ENCODE measurements at regions not wholly inside any gene's neighbourhood (a gene's known extent, or its start where the extent isn't known, plus 50 kb on each side); places are given as distances from the start of the nearest gene placed in this dataset.

- TF ChIP-seq NR4A1 (CRISPR knock-in tag; IDR thresholded peaks at IDR 0.05) (no peak), NR4A1 (tag; IDR thresholded peaks at IDR 0.05) (0 out of 2 replicates have a peak, but pooled peaks have one; percentile 21), HDAC6 (IDR thresholded peaks at IDR 0.05; ENCODE audit: low read depth, low read length) (no peak), ARID2 (IDR thresholded peaks at IDR 0.05) (no peak), MTA3 (IDR thresholded peaks at IDR 0.05; ENCODE audit: borderline replicate concordance) (no peak), MAFG (tag; conservative IDR thresholded peaks at IDR 0.05) (peak; percentile 99), HMGN3 (IDR thresholded peaks at IDR 0.05; ENCODE audit: borderline replicate concordance, extremely low read depth, insufficient read length, low read depth, low read length) (peak; percentile 23), TEAD4 (IDR thresholded peaks at IDR 0.05; ENCODE audit: low read length) (peak; percentile 75), TEAD4 (CRISPR knock-in tag; IDR thresholded peaks at IDR 0.05; ENCODE audit: borderline replicate concordance) (no peak), U2AF2 (optimal IDR thresholded peaks at IDR 0.05; ENCODE audit: low read depth, low read length) (no peak), MYBL2 (IDR thresholded peaks at IDR 0.05; ENCODE audit: low read depth) (no peak), MYBL2 (CRISPR knock-in tag; IDR thresholded peaks at IDR 0.05; ENCODE audit: borderline replicate concordance) (no peak), RBM34 (IDR thresholded peaks at IDR 0.05; ENCODE audit: borderline replicate concordance, insufficient read depth, low read length) (no peak), XRCC5 (IDR thresholded peaks at IDR 0.05; ENCODE audit: low read depth, low read length) (peak; percentile 66; the same call in 1 of the 2 replicates), NUFIP1 (IDR thresholded peaks at IDR 0.05; ENCODE audit: partially characterized antibody) (no peak), KLF13 (tag; IDR thresholded peaks at IDR 0.05; ENCODE audit: borderline replicate concordance, low read depth) (no peak), NELFE (IDR thresholded peaks at IDR 0.05; ENCODE audit: insufficient read depth, insufficient read length) (no peak), RCOR1 (IDR thresholded peaks at IDR 0.05; ENCODE audit: borderline replicate concordance in 1 of 2, low read depth in 2 of 2, low read length in 2 of 2) (peak in 1 of 2 experiments; percentile 69; a peak in 2 of 4 replicates), ZNF644 (tag; IDR thresholded peaks at IDR 0.05; ENCODE audit: low read depth) (peak; percentile 75; the same call in 1 of the 2 replicates)
- TF ChIP-seq, protein P1, sequence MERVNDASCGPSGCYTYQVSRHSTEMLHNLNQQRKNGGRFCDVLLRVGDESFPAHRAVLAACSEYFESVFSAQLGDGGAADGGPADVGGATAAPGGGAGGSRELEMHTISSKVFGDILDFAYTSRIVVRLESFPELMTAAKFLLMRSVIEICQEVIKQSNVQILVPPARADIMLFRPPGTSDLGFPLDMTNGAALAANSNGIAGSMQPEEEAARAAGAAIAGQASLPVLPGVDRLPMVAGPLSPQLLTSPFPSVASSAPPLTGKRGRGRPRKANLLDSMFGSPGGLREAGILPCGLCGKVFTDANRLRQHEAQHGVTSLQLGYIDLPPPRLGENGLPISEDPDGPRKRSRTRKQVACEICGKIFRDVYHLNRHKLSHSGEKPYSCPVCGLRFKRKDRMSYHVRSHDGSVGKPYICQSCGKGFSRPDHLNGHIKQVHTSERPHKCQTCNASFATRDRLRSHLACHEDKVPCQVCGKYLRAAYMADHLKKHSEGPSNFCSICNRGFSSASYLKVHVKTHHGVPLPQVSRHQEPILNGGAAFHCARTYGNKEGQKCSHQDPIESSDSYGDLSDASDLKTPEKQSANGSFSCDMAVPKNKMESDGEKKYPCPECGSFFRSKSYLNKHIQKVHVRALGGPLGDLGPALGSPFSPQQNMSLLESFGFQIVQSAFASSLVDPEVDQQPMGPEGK (CRISPR knock-in tag; IDR thresholded peaks at IDR 0.05; ENCODE audit: borderline replicate concordance), result no peak
- TF ChIP-seq, protein P2, sequence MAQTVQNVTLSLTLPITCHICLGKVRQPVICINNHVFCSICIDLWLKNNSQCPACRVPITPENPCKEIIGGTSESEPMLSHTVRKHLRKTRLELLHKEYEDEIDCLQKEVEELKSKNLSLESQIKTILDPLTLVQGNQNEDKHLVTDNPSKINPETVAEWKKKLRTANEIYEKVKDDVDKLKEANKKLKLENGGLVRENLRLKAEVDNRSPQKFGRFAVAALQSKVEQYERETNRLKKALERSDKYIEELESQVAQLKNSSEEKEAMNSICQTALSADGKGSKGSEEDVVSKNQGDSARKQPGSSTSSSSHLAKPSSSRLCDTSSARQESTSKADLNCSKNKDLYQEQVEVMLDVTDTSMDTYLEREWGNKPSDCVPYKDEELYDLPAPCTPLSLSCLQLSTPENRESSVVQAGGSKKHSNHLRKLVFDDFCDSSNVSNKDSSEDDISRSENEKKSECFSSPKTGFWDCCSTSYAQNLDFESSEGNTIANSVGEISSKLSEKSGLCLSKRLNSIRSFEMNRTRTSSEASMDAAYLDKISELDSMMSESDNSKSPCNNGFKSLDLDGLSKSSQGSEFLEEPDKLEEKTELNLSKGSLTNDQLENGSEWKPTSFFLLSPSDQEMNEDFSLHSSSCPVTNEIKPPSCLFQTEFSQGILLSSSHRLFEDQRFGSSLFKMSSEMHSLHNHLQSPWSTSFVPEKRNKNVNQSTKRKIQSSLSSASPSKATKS (CRISPR knock-in tag; IDR thresholded peaks at IDR 0.05), result no peak
Measured at GRCh38 chr20:22411627-22412450, 172.5 kb downstream of the FOXA2 start (continued).

All from K562 (cell line).